ENCODE measurements at regions not wholly inside any gene's neighbourhood (a gene's known extent, or its start where the extent isn't known, plus 50 kb on each side); places are given as distances from the start of the nearest gene placed in this dataset.
"Not testable (repeated sequence)": the region's sequence is repeated elsewhere in the genome, so short reads cannot be mapped to it uniquely, and the experiment has no call there.

DNA sequence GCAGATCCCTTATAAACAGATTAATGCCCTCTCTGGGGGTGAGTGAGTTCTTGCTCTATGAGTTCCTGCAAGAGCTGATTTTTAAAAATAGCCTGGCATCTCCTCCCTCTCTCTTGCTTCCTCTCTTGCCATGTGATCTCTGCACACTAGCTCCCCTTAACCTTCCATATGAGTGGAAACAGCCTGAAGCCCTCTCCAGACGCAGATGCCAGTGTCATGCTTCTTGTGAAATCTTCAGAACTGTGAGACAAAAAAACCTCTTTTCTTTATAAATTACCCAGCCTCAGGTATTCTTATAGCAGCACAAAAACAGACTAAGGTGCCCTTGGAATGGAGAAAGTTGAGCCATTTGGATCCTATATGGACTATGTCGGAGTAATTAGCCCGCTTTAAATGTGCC is 559.7 kb upstream of the CYLC2 start:
- Histone ChIP-seq H3K9me3 (ENCODE audit: low read depth, low read length, poor library complexity, severe bottlenecking) (no peaks in the 10 kb centered on the region), H3K4me1 (ENCODE audit: insufficient read depth, low read length, poor library complexity, severe bottlenecking) (no peaks in the 10 kb centered on the region), H3K4me3 (ENCODE audit: low read depth, low read length, poor library complexity, severe bottlenecking) (no peak overlapping the region), H3K27me3 (replicated peaks; ENCODE audit: insufficient read depth, low read depth, low read length, poor library complexity) (no peaks in the 10 kb centered on the region), H3K27ac (ENCODE audit: low read depth, low read length, poor library complexity, severe bottlenecking) (no peak overlapping the region), H3K36me3 (ENCODE audit: insufficient read depth, low read length, poor library complexity, severe bottlenecking) (no peaks in the 10 kb centered on the region)
- no TSS peak for BruUV-seq (replicated peaks)
- intact Hi-C loops (cut with micrococcal nuclease; ENCODE audit: unreplicated experiment), result no loop called here
- no peak for DNase-seq (ENCODE audit: low spot score)
- POLR2A ChIA-PET (ENCODE audit: low non-redundant PET), result no interaction called here
- CTCF ChIA-PET, result no interaction called here
- TF ChIP-seq, protein P1, sequence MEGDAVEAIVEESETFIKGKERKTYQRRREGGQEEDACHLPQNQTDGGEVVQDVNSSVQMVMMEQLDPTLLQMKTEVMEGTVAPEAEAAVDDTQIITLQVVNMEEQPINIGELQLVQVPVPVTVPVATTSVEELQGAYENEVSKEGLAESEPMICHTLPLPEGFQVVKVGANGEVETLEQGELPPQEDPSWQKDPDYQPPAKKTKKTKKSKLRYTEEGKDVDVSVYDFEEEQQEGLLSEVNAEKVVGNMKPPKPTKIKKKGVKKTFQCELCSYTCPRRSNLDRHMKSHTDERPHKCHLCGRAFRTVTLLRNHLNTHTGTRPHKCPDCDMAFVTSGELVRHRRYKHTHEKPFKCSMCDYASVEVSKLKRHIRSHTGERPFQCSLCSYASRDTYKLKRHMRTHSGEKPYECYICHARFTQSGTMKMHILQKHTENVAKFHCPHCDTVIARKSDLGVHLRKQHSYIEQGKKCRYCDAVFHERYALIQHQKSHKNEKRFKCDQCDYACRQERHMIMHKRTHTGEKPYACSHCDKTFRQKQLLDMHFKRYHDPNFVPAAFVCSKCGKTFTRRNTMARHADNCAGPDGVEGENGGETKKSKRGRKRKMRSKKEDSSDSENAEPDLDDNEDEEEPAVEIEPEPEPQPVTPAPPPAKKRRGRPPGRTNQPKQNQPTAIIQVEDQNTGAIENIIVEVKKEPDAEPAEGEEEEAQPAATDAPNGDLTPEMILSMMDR (conservative IDR thresholded peaks at IDR 0.05; ENCODE audit: low read depth, low read length), result no peak
- TF ChIP-seq EZH2 (IDR thresholded peaks at IDR 0.05; ENCODE audit: borderline replicate concordance, low read depth, low read length, poor library complexity, severe bottlenecking), result no peak

DNA sequence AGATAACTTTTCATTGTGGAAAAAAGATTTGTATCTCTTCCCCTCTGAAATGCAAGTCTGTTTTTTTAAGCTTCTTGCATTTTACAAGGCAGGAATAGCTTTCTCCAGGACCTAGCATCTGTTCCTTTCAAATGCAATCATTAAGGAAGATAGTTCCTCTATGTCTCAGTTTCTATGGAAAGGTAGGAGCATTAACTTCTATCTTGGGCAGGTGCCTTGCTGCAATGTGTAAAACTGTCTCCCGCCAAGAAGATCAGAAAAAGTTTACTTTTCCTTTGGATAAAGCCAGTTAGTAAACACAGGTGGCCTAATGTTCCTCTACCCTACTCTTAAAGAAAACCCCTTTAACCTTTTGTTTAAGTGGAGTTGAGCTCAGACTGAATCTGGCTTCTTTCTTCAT is 560.6 kb upstream of the CYLC2 start:
- intact Hi-C loops (cut with micrococcal nuclease; ENCODE audit: unreplicated experiment), result no loop called here
- Histone ChIP-seq H3K4me3 (ENCODE audit: low read depth, low read length, poor library complexity, severe bottlenecking) (no peak overlapping the region), H3K27me3 (replicated peaks; ENCODE audit: insufficient read depth, low read depth, low read length, poor library complexity) (no peaks in the 10 kb centered on the region), H3K4me1 (ENCODE audit: insufficient read depth, low read length, poor library complexity, severe bottlenecking) (no peaks in the 10 kb centered on the region), H3K36me3 (ENCODE audit: insufficient read depth, low read length, poor library complexity, severe bottlenecking) (no peaks in the 10 kb centered on the region), H3K27ac (ENCODE audit: low read depth, low read length, poor library complexity, severe bottlenecking) (no peak overlapping the region), H3K9me3 (ENCODE audit: low read depth, low read length, poor library complexity, severe bottlenecking) (peaks cover 6% of the 10 kb centered on the region)
- ChIA-PET POLR2A (ENCODE audit: low non-redundant PET) (interaction anchor here (0.7 kb wide), 1 partner anchor 900 kb away, joined by 3 read pairs; no protein-coding TSS in a partner anchor), CTCF (no interaction called here)
- TF ChIP-seq EZH2 (IDR thresholded peaks at IDR 0.05; ENCODE audit: borderline replicate concordance, low read depth, low read length, poor library complexity, severe bottlenecking), result no peak
- TF ChIP-seq, protein P1 (conservative IDR thresholded peaks at IDR 0.05; ENCODE audit: low read depth, low read length), result no peak
- no TSS peak for BruUV-seq (replicated peaks)
- DNase-seq (ENCODE audit: low spot score), result no peak

DNA sequence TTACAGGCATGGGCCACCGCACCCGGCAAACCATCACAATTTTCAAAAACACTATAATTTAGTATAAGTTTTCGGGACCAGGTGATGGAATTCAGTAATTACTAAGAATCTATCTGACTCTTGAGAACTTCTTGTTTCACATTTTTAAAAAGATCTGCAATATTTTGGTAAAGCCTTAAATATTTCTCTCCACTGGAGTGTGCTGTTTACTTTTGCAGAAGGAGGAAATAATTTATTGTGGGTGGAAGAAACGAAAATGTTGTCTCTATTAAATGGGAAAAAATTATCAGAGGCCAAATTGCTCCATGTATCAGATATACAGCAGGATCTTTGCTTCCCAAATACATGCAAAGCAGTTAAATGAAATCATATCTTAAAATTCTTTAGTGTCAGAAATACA is 566.8 kb upstream of the CYLC2 start:
- H3K4me3 ChIP-seq (ENCODE audit: low read depth, low read length, poor library complexity, severe bottlenecking), result no peak overlapping the region
- CTCF ChIA-PET, result no interaction called here
- TF ChIP-seq, protein P1 (conservative IDR thresholded peaks at IDR 0.05; ENCODE audit: low read depth, low read length), result no peak
- TF ChIP-seq EZH2 (IDR thresholded peaks at IDR 0.05; ENCODE audit: borderline replicate concordance, low read depth, low read length, poor library complexity, severe bottlenecking), result no peak
- intact Hi-C loops (cut with micrococcal nuclease; ENCODE audit: unreplicated experiment), result no loop called here
- peaks cover 6% of the 10 kb centered on the region for H3K9me3 ChIP-seq (ENCODE audit: low read depth, low read length, poor library complexity, severe bottlenecking)
- no peaks in the 10 kb centered on the region for H3K4me1 ChIP-seq (ENCODE audit: insufficient read depth, low read length, poor library complexity, severe bottlenecking)
- no peak overlapping the region for H3K27ac ChIP-seq (ENCODE audit: low read depth, low read length, poor library complexity, severe bottlenecking)
- no TSS peak for BruUV-seq (replicated peaks)
- no peak for DNase-seq (ENCODE audit: low spot score)
- no peaks in the 10 kb centered on the region for H3K36me3 ChIP-seq (ENCODE audit: insufficient read depth, low read length, poor library complexity, severe bottlenecking)
- no peaks in the 10 kb centered on the region for H3K27me3 ChIP-seq (replicated peaks; ENCODE audit: insufficient read depth, low read depth, low read length, poor library complexity)
- POLR2A ChIA-PET (ENCODE audit: low non-redundant PET), result no interaction called here

DNA sequence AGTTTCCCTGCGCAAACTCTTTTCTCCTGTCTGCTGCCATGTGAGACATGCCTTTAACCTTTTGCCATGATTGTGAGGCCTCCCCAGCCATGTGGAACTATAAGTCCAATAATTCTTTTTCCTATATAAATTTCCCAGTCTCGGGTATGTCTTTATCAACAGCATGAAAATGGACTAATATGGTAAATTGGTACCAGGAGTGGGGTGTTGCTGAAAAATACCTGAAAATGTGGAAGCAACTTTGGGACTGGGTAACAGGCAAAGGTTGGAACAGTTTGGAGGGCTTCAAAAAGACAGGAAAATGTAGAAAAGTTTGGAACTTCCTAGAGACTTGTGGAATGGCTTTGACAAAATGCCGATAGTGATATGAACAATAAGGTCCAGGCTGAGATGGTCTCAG is 578.9 kb upstream of the CYLC2 start:
- peaks cover 37% of the 10 kb centered on the region for H3K9me3 ChIP-seq (ENCODE audit: low read depth, low read length, poor library complexity, severe bottlenecking)
- BruUV-seq (replicated peaks); H3K4me3 ChIP-seq (ENCODE audit: low read depth, low read length, poor library complexity, severe bottlenecking); H3K27ac ChIP-seq (ENCODE audit: low read depth, low read length, poor library complexity, severe bottlenecking); DNase-seq (ENCODE audit: low spot score); H3K36me3 ChIP-seq (ENCODE audit: insufficient read depth, low read length, poor library complexity, severe bottlenecking); CTCF ChIA-PET; intact Hi-C loops (cut with micrococcal nuclease; ENCODE audit: unreplicated experiment); POLR2A ChIA-PET (ENCODE audit: low non-redundant PET); H3K27me3 ChIP-seq (replicated peaks; ENCODE audit: insufficient read depth, low read depth, low read length, poor library complexity); H3K4me1 ChIP-seq (ENCODE audit: insufficient read depth, low read length, poor library complexity, severe bottlenecking): not testable (repeated sequence)
